Erythroblast (primary cell): ENCODE measurements at regions not wholly inside any gene's neighbourhood (a gene's known extent, or its start where the extent isn't known, plus 50 kb on each side); places are given as distances from the start of the nearest gene placed in this dataset.
A peak's percentile ranks its signal among the peaks of the same experiment; 100 is the strongest.

Experiments
- DNase-seq, 2 experiments: peaks; one replicate each; lab custom pipeline; 2025; lab: John Stamatoyannopoulos, UW
- GATA1 ChIP-seq: IDR thresholded peaks from 2 replicates; pipeline ENCODE4 v1.6.1; 2011; ENCODE audit warnings: low read depth, mild to moderate bottlenecking, control low read depth, low read length, moderate library complexity
- POLR2A ChIP-seq: IDR thresholded peaks from 2 replicates; pipeline ENCODE4 v1.6.1; 2011; ENCODE audit warnings: mild to moderate bottlenecking, low read length

DNA sequence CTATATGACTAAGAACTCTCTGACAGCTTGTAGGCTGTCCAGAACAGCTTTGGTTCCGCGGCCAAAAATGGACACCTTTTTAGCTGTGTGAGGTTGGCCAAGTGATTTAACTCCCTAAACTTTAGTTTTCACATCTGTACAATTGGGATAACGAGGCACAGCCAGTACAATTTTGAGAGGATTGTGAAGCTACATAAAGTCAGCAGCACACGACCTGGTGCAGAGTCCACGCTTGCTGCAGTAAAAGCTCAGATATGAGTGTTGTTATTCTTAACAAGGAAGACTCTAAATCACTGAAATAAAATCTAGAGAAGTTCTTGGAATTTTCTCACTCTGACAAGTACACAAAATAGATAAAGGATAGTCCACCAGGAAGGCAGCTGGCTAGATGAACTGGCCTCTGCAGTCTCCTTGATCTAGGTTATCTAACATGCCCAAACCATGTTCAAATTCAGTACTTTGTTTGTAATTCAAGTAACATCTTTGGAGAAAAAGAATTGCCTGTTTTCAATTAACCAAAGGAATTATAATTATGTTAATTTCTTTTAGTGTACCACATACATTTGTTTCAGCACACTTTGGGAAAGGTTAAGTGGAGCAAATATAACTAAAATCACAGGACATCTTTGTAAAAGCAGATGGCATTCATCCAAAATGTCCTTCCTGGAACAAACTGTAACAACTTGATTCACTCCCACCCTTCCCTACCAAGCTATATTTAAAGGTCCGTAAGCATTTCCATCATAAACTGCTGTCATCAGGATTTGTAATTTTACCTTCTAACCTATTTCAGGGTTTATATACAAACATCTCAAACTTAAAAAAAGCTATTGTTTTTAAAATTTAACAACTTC lies 201.7 kb upstream of the STK17B start:
- DNase-seq = no peak
- TF ChIP-seq GATA1 = no peak
- TF ChIP-seq POLR2A = no peak

DNA sequence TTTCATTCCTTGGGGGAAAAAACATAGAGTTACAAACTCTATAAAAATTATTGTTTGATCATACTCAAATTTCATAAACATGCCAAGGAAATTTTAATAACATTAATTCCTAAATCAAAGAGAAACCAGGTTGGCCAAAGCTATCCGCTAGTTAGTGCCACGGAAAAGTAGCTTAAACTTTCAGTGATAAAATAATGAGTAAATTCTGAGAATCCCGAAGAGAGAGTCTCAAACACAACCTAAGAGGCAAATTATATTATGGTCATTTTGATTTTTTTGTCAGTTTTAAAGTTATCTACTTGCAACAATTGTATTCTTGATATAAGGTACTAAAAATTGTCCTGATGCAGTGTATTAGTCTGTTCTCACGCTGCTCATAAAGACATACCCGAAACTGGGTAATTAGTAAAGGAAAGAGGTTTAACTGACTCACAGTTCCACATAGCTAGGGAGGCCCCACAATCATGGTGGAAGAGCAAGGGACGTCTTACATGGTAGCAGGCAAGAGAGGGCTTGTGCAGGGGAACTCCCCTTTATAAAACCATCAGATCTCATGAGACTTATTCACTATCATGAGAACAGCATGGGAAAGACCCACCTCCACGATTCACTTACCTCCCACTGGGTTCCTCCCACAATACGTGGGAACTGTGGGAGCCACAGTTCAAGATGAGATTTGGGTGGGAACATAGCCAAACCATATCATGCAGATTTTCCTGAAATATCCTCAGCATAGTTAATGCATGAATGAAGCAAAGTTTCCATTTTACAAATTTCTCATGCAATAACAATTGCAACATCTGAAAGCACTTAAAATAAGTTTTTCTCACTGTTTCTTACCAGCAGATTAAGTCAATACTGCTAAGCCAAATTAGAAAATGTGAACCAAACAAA lies 205.9 kb upstream of the STK17B start:
- DNase-seq = no peak
- no peak for TF ChIP-seq GATA1
- no peak for TF ChIP-seq POLR2A

DNA sequence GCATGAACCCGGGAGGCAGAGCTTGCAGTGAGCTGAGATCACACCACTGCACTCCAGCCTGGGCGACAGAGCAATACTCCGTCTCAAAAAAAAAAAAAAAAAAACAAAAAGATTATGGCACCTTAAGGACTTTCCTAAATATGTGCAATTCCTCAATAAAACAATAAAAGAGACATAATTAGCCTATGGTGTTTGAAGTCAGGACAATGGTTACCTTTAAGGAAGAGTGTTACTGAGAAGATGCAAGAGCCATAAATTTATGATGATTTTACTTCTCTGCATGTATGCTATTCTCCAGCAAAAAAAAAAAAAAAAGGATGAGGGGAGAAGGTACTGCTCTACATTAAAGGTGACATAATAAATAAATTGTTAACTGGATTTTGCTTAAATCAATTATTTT lies 208.2 kb upstream of the STK17B start:
- DNase-seq = no peak
- TF ChIP-seq POLR2A = no peak
- TF ChIP-seq GATA1 = no peak

DNA sequence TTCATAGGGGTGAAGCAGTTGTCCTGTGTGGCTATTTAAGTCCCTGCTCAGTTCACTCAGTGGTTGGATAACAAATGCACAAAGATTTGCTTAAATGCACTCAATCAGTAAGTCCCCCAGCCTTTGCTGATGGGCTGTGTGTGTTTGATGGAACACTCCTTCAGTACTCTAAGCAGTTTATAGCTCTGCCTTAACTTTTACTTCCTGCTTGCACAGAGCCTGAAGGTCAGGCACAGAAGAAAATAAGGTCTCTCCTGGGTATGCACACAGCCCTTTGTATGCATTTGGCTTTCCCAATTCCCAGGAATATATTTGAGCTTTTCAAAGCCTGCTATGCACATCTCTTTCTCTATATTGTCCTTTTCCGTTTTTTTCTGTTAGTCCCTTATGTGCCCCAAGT lies 208.7 kb upstream of the STK17B start:
- no peak for TF ChIP-seq POLR2A
- TF ChIP-seq GATA1 = no peak
- DNase-seq = no peak

DNA sequence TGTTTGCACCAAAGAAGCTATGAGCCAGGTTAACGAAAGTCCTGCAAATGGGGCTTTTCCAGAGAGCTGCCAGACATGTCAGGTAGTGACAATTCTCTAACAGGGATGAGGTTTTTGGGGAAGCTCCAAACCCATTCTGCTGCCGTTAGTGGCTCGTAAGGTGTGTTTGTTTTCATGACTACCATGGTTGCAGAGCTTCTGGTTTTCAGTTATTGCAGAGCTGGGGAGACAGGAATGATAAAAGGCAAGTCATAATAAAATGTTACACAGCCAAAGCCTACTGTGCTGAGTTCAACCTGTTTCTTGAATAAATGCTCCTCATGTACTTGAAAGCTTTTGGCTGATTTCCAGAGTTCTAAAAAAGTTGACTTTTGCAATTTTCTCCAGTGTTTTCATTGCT lies 209.2 kb upstream of the STK17B start:
- no peak for DNase-seq
- TF ChIP-seq POLR2A = no peak
- TF ChIP-seq GATA1 = no peak

DNA sequence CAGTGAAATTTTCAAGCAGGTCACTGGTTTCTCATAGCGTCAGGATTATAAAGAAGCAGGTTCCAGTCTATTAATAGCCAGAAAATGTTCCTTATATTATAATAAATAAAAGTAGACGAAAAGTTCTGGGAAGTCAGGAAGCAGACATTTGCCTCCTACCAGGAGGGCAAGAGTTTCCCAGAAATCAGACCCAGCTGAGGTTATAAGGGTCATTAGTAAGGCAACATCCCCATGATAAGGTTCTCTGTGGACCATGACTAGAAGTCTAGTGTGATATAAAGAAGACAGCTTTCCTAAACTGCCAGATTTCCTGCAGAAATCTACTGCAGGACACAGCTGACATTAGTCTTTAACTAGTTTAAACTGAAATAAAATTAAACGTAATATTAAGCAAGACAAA lies 210.1 kb upstream of the STK17B start:
- TF ChIP-seq GATA1 (no peak), POLR2A (no peak)
- DNase-seq = no peak

DNA sequence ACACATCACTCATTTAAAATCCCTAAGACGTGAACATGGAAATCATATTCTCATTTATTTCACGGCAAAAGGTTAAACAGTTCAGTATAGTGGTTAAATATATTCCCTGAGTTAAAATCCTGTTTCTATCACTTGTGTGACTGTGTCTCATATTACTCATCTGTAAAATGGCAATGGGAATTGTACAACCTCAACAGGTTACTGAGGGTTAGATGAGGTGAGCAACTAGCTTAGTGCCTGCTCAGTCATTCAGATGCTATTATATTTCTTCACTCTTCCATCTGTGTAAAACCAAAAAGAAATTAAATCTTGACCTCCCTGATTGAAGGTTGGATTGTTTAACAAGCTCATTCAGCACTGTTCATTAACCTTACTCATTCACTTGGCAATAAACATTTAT lies 212.4 kb upstream of the STK17B start:
- no peak for DNase-seq
- TF ChIP-seq GATA1 (no peak), POLR2A (no peak)

DNA sequence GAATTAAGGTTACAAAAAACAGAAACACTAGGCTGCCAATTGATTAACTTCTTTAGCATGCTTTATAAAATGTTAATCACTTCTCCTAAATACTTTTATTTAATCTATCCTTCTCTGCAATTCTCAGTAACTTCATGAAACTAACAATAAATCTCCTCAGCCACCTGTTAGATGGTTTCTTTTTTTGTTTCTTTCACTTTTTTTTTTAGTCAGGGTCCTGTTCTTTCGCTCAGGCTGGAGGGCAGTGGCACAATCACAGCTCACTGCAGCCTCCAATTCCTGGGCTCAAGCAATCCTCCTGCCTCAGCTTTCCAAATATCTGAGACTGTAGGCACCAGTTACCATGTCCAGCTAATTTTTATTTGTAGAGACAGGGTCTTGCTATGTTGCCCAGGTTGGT lies 213.4 kb upstream of the STK17B start:
- TF ChIP-seq GATA1 (no peak), POLR2A (no peak)
- no peak for DNase-seq

DNA sequence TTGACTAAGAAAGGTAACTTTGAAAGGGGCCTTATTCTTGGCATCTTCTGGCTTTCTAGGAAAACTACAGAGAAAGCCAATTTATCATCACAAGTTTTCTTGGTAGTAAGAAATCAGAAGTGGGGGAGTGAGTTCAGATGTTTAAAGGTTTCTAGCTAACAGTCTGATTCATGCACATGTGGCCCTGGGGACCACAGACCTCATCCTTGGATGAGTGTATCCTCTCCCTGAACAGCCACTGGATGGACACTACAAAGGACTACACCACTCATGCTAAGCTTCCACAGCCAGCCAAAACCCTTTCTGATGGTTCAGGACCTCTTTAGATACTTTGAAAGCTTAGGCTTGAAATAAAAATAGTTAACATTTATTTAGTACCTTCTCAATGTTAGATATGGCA lies 218.3 kb upstream of the STK17B start:
- TF ChIP-seq POLR2A (no peak), GATA1 (no peak)
- DNase-seq = no peak

DNA sequence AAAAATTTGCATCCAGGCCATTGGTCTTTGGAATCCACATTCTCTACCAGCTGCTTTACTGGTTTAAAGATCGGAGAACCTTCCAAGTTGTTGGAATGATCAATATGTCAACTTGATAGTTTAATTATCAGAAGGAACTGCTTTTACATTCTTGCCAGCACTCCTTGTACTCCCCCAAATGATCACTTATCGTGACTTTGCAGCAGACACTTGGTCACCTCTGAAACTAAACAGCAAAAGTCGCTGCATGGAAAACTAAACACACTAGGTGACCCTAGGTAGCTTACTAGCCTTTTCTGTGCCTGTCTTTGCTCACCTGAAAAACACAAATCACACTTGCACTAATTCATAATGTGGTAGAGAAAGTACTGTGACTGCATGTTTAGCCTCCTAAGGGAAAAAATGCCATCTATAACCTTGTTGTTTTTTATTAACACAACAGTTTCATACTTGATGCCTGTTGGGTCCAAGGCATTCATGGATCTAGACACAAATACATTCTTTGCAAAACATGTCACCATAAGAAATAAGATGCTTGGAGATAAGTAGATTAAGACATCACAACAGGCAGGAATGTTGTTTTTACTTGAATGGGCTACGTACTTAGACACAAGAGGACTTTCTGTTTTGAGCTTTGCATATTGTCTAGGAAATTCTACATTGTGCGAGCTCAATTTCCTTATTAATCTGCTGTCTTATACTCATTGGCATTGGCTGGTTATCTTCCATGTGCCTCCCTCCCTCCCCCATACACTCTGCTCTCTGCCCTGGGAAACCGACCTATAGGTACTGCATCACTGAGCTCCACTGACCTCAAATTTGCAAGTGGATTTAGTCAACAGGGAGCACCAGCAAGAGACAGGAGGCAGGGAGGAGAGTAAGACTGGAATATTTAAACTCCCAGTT lies 219.1 kb upstream of the STK17B start:
- no peak for DNase-seq
- TF ChIP-seq POLR2A (no peak), GATA1 (no peak)

DNA sequence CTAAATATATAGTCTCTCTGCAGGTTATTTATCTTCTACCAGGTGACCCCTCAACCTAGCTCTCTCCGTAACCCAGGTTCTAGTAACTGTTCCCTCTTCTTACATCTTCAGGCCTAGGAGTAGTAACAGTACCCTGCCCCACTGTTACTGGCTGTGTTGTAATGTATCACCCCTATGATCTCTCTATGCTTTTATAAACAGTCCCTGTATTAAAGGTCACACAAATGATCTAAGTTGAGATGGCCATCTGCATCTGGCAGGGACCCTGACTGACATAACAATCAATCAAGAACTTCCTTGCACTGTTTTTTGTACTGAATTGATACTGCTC lies 219.7 kb upstream of the STK17B start:
- TF ChIP-seq GATA1 (no peak), POLR2A (no peak)
- no peak for DNase-seq

DNA sequence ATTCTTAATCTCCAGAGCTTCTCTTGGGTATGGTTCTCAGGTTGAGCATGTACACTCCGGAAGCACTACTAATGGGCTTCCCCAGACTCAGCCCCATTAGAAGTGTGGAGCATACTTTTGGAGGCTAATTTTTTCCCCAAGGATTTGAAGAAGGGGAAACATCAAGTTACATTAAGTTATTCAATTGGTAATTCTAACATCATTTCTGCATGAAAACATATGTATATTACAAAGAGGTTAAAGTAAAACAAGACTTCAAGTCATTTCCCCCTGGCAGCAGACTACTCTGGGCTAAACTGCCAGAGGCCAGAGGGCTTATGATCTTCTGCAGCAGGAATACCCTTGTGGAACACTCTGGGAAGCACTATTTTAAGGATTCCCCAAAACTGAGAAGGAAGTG lies 227.7 kb upstream of the STK17B start:
- no peak for DNase-seq
- TF ChIP-seq GATA1 = no peak
- TF ChIP-seq POLR2A = no peak

DNA sequence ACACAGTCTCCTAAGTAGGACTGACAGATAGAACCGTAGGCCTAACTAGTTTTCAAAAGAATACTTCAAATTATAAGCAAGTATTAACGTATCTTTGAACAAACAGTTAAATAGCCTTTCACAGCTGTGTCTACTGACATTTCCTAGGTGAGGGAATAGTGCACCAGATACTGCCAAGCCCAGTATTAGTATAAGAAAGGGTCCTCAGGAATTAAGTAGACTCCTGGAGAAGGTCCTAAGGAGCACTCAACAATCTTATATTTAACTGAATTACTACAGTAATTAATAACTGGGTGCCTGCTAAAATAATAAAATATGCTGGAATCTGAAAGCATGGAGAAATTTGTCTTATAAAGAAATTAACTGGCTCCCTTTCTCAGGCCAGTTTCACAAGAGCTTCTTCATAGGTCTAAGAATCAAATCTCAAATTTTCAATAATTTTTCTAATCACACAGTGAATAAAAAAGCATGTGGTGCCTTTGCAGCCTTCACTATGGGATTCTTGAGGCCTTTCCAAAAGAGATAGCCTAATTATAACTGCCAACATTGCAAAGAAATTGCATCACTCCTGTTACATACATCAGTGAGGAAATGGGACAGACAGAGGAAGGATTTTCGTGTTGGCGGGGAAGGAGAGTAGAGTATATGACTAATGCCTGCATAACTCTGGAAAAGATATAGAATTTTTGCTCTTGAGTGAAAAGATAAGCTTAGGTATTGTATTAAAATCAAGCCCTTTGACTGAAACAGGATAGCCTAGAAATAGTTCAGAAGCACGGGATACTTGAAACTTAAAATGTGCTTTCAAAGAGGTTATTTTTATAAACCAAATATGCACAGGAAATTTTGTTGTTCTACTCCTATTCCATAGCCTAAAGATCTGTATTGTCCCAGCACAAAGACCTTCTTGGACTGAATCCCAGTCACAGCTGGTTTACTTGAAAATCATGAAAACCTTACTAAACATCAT lies 228.6 kb upstream of the STK17B start:
- no peak for TF ChIP-seq POLR2A
- TF ChIP-seq GATA1 = no peak
- DNase-seq = peak; percentile 33 to 74
